Fibroblast of villous mesenchyme (primary cell): ENCODE measurements at regions not wholly inside any gene's neighbourhood (a gene's known extent, or its start where the extent isn't known, plus 50 kb on each side); places are given as distances from the start of the nearest gene placed in this dataset.
A peak's percentile ranks its signal among the peaks of the same experiment; 100 is the strongest.

ENCODE experiments used
- DNase-seq: peaks from one replicate; pipeline ENCODE4 v3.0.0-alpha.2; 2010; ENCODE audit warnings: low read depth
- H3K4me3 ChIP-seq: 2 replicates; pipeline ENCODE4 v1.5.1; 2011; ENCODE audit warnings: low read depth, mild to moderate bottlenecking, low read length
- CTCF ChIP-seq: IDR thresholded peaks from 2 replicates; pipeline ENCODE4 v1.5.1; 2012; ENCODE audit warnings: low read depth, mild to moderate bottlenecking, low read length; ENCODE audit not compliant: insufficient read depth

- H3K4me3 ChIP-seq, result no peak overlapping the region
- TF ChIP-seq CTCF, result no peak
- peak; percentile 1 for DNase-seq
These were observed 198.9 kb downstream of the LRATD1 start for GRCh38 chr2:14831458-14831857.

DNA sequence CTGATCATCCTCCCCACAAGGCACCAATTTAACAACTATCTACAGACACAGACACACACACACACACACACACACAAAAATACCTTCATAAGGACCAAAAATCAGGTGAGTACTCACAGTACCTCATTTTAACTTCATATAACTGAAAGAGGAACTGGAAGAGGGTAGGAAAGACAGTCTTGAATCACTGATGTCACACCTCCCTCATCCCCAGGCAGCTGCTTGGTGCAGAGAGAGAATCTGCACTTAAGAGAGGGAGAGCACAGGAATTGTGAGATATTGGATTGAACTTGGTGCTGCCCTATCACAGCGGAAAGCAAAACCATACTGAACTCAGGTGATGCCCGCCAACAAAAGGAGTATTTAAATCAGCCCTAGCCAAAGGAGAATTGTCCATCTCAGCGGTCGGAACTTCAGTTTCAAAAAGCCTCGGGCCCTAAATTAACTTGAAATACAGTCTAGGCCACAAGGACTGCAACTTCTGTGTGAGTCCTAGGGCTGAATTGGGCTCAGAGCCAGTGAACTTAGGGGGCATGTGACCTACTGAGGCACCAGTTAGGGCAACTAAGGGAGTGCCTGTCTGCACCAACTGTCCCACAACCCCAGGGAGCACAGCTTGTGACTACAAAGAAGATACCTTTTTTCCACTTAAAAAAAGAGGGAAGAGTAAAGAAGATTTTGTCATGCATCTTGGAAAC, 211.1 kb downstream of the LRATD1 start:
- no peak for TF ChIP-seq CTCF
- DNase-seq, result no peak
- H3K4me3 ChIP-seq, result no peak overlapping the region

GRCh38 chr2:14855751-14856150, 223.2 kb downstream of the LRATD1 start:
- no peak for DNase-seq
- H3K4me3 ChIP-seq, result no peak overlapping the region
- no peak for TF ChIP-seq CTCF

- no peak for TF ChIP-seq CTCF
- H3K4me3 ChIP-seq, result no peak overlapping the region
- no peak for DNase-seq
These were observed 228.7 kb downstream of the LRATD1 start for GRCh38 chr2:14861181-14861580.

- no peak for DNase-seq
- TF ChIP-seq CTCF, result no peak
- no peak overlapping the region for H3K4me3 ChIP-seq
These were observed 234.3 kb downstream of the LRATD1 start for GRCh38 chr2:14866736-14867352.

GRCh38 chr2:14867853-14868252, 235.3 kb downstream of the LRATD1 start:
- TF ChIP-seq CTCF, result no peak
- no peak for DNase-seq
- H3K4me3 ChIP-seq, result no peak overlapping the region
